Superior temporal gyrus (tissue), 1 donor: ENCODE measurements at regions not wholly inside any gene's neighbourhood (a gene's known extent, or its start where the extent isn't known, plus 50 kb on each side); places are given as distances from the start of the nearest gene placed in this dataset.

Experiments
- DNase-seq: peaks from one replicate; pipeline ENCODE4 v3.0.0-alpha.2; 2016; ENCODE audit errors: extremely low spot score

- DNase-seq: peak; percentile 33
These were observed 193.0 kb upstream of the THSD7B start for GRCh38 chr2:136572335-136572734.

- no peak for DNase-seq
These were observed 208.1 kb upstream of the THSD7B start for GRCh38 chr2:136557203-136557602.

GRCh38 chr2:136550181-136550580 lies 215.2 kb upstream of the THSD7B start:
- DNase-seq: no peak

- no peak for DNase-seq
These were observed 226.0 kb upstream of the THSD7B start for GRCh38 chr2:136539355-136539754.

GRCh38 chr2:136538489-136538888 lies 226.9 kb upstream of the THSD7B start:
- DNase-seq: peak; percentile 18

GRCh38 chr2:136534811-136535210 lies 230.5 kb upstream of the THSD7B start:
- DNase-seq: no peak

- no peak for DNase-seq
These were observed 233.2 kb upstream of the THSD7B start for GRCh38 chr2:136532171-136532570.

- DNase-seq: no peak
These were observed 233.6 kb upstream of the THSD7B start for GRCh38 chr2:136531731-136532130.

GRCh38 chr2:136530146-136530545 lies 235.2 kb upstream of the THSD7B start:
- DNase-seq: no peak

- DNase-seq: no peak
These were observed 237.8 kb upstream of the THSD7B start for GRCh38 chr2:136527560-136527959.

GRCh38 chr2:136522724-136523123 lies 242.6 kb upstream of the THSD7B start:
- DNase-seq: no peak

- no peak for DNase-seq
These were observed 247.6 kb upstream of the THSD7B start for GRCh38 chr2:136517716-136518115.

GRCh38 chr2:136510244-136510643 lies 255.1 kb upstream of the THSD7B start:
- DNase-seq: no peak

- no peak for DNase-seq
These were observed 259.9 kb upstream of the THSD7B start for GRCh38 chr2:136505462-136505861.

- no peak for DNase-seq
These were observed 262.7 kb upstream of the THSD7B start for GRCh38 chr2:136502660-136503059.

- DNase-seq: no peak
These were observed 267.6 kb upstream of the THSD7B start for GRCh38 chr2:136497709-136498108.

GRCh38 chr2:136496966-136497365 lies 268.4 kb upstream of the THSD7B start:
- DNase-seq: no peak

- DNase-seq: no peak
These were observed 269.7 kb upstream of the THSD7B start for GRCh38 chr2:136495636-136496035.

GRCh38 chr2:136492901-136493300 lies 272.4 kb upstream of the THSD7B start:
- no peak for DNase-seq

- no peak for DNase-seq
These were observed 275.2 kb upstream of the THSD7B start for GRCh38 chr2:136490100-136490499.

GRCh38 chr2:136487421-136487820 lies 277.9 kb upstream of the THSD7B start:
- no peak for DNase-seq

GRCh38 chr2:136486115-136486514 lies 279.2 kb upstream of the THSD7B start:
- DNase-seq: no peak

- no peak for DNase-seq
These were observed 282.4 kb upstream of the THSD7B start for GRCh38 chr2:136482966-136483365.

GRCh38 chr2:136482006-136482405 lies 283.3 kb upstream of the THSD7B start:
- DNase-seq: no peak

GRCh38 chr2:136479696-136480095 lies 285.6 kb upstream of the THSD7B start:
- no peak for DNase-seq
